D721Med (cell line): ENCODE measurements at regions not wholly inside any gene's neighbourhood (a gene's known extent, or its start where the extent isn't known, plus 50 kb on each side); places are given as distances from the start of the nearest gene placed in this dataset.

Experiments
- DNase-seq: peaks from one replicate; pipeline ENCODE4 v3.0.0; 2011; ENCODE audit warnings: low spot score; ENCODE audit not compliant: insufficient read length
- FAIRE-seq: peaks from 2 replicates; lab custom pipeline; 2011; peaks lifted over from hg19 to GRCh38; lab: Jason Lieb, UNC
- CTCF ChIP-seq: IDR thresholded peaks from 2 replicates; pipeline ENCODE4 v1.5.1; 2012; ENCODE audit warnings: mild to moderate bottlenecking, control low read depth; ENCODE audit not compliant: insufficient read depth; ENCODE audit errors: missing control alignments

GRCh38 chr2:240252872-240253511 lies 112.5 kb upstream of the OTOS start:
- FAIRE-seq (no peak), DNase-seq (no peak)
- TF ChIP-seq CTCF = no peak

GRCh38 chr2:240253583-240254145 lies 113.2 kb upstream of the OTOS start:
- DNase-seq (no peak), FAIRE-seq (no peak)
- TF ChIP-seq CTCF = no peak

- FAIRE-seq = no peak
- TF ChIP-seq CTCF = no peak
- no peak for DNase-seq
Measured at GRCh38 chr2:240254337-240255164, 114.1 kb upstream of the OTOS start.

GRCh38 chr2:240255165-240255491 lies 114.7 kb upstream of the OTOS start:
- FAIRE-seq (no peak), DNase-seq (no peak)
- no peak for TF ChIP-seq CTCF

DNA sequence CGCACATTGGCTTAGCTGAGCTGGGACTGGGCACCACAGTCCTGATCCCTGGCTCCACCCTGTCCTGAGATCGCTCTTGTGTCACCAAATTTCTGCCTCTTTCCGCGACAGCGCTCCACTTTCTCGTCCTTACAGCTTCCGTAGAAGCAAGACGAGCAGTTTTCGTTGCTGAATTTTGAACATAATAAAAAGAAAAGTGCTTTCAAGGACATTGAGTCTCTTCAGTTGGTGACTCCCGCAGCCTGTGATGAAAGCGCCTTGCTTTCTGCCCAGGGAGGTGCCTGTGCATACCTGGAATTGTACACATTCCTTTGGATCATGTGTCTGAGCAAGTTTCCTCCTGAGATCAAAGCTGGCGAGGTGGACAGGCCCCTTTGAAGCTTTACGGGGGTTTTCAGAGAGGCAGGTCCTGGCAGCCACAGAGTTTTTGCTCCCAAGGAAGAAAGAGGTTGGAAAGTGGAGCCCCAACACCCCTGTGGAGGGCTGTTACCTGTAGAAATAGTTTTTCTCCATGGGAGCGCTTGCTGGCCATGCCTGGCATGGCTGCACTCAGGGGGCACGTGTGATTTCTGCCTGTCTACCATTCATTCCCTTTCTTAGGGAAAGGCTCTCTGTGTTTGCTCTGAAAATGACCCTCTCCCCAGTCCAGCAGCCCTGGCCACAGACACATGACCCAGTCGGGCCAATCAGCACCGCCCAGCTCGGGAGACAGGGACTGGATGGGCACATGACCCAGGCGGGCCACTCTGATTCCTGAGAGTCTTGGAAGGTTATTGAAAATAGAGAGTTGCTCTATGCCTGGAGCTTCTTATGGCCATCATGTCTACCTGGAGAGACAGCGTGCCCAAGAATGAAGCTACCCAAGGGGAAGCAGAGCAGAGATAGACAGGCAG lies 115.6 kb upstream of the OTOS start:
- DNase-seq (no peak), FAIRE-seq (no peak)
- TF ChIP-seq CTCF = no peak

DNA sequence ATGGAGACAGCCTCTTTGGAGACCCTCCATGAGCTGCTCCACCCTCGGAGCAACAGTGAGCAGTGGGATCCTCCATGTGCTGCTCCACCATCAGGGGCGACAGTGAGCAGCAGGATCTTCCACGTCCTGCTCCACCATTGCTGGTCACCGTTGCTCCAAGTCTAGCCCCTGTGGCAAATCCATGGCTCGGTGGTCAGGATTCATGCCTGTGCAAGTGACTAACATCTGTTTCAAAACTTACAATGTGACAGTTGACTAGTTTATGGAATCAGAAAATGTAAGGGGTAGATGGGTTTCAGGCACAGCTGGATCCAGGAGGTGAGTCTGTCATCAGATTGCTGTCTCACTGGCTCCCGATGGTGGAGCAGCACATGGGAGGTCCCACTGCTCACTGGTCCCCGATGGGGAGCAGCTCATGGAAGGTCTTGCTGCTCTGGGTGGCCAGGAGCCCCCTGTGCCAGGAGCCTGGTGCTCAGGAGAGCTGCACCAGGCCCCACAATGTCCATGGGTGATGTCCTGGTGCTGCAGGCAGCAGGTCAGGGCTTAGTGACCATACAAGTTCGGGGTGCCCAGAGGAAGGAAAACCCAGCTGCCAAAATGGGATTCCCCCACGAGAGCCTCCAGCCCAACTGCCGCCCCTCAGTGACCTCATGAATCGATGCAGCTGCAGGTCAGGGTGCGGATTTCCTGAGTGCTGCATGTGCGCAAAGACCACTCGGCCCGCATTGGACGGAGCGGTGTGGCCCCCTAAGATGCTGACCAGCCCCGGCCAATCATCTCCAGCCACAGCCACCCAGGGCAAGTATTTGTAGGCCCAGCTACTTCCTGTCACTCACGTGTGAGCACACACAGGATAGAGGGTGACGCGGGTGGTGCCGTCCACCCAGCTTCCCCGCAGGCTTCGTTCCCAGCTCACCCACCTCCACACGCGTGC lies 116.5 kb upstream of the OTOS start:
- TF ChIP-seq CTCF = no peak
- no peak for DNase-seq
- no peak for FAIRE-seq
